GM23338 (cell line): ENCODE measurements at regions not wholly inside any gene's neighbourhood (a gene's known extent, or its start where the extent isn't known, plus 50 kb on each side); places are given as distances from the start of the nearest gene placed in this dataset.

Experiments
- ATAC-seq: fragments of 200-7000 bp; cut with Tn5 transposase; 3 replicates; pipeline ENCODE4 v1.9.1; 2020
- DNase-seq: peaks from one replicate; pipeline ENCODE4 v3.0.0-alpha.2; 2015; ENCODE audit warnings: low spot score
- H2AFZ ChIP-seq: fragments of 200-600 bp; sonication (generic); 2 replicates; pipeline ENCODE4 v1.8.0; 2016; ENCODE audit warnings: antibody characterized with exemption, mild to moderate bottlenecking, moderate library complexity
- H3F3A ChIP-seq: fragments of 200-600 bp; sonication (generic); replicated peaks from 2 replicates; pipeline ENCODE4 v1.8.0; 2017; ENCODE audit warnings: antibody characterized with exemption, mixed run types, low read depth
- H3K27ac ChIP-seq: fragments of 200-600 bp; sonication (generic); 2 replicates; pipeline ENCODE4 v1.6.1; 2016; ENCODE audit warnings: low read depth
- H3K27me3 ChIP-seq: fragments of 200-600 bp; sonication (generic); 2 replicates; pipeline ENCODE4 v1.8.0; 2016; ENCODE audit warnings: mild to moderate bottlenecking, mixed run types, moderate library complexity; ENCODE audit not compliant: insufficient read depth
- H3K36me3 ChIP-seq: fragments of 200-600 bp; sonication (generic); 2 replicates; pipeline ENCODE4 v1.8.0; 2016; ENCODE audit warnings: mild to moderate bottlenecking; ENCODE audit not compliant: insufficient read depth
- H3K4me1 ChIP-seq: fragments of 200-600 bp; sonication (generic); 2 replicates; pipeline ENCODE4 v1.8.0; 2016; ENCODE audit warnings: mild to moderate bottlenecking, moderate library complexity; ENCODE audit not compliant: insufficient read depth
- H3K4me2 ChIP-seq: fragments of 200-600 bp; sonication (generic); 2 replicates; pipeline ENCODE4 v1.7.1; 2017; ENCODE audit warnings: mixed run types
- H3K4me3 ChIP-seq: fragments of 200-600 bp; sonication (generic); 2 replicates; pipeline ENCODE4 v1.6.1; 2016; ENCODE audit warnings: mixed run types
- H3K79me2 ChIP-seq: fragments of 200-600 bp; sonication (generic); replicated peaks from 2 replicates; pipeline ENCODE4 v1.8.0; 2017; ENCODE audit warnings: mild to moderate bottlenecking; ENCODE audit not compliant: insufficient read depth
- H3K9me2 ChIP-seq: fragments of 200-600 bp; sonication (generic); 2 replicates; pipeline ENCODE4 v1.8.0; 2017; ENCODE audit not compliant: insufficient read depth
- H4K20me1 ChIP-seq: fragments of 200-600 bp; sonication (generic); replicated peaks from 2 replicates; pipeline ENCODE4 v1.8.0; 2017; ENCODE audit warnings: mild to moderate bottlenecking; ENCODE audit not compliant: insufficient read depth
- H3K27ac Mint-ChIP-seq: 2 replicates; pipeline ENCODE4 v1.8.0; 2020; ENCODE audit warnings: inconsistent platforms, mild to moderate bottlenecking, moderate library complexity, mixed read lengths
- H3K27me3 Mint-ChIP-seq: 3 replicates; pipeline ENCODE4 v1.8.0; 2022; ENCODE audit warnings: low read depth, mild to moderate bottlenecking, moderate library complexity, mixed read lengths, inconsistent platforms; ENCODE audit not compliant: insufficient read depth, poor library complexity
- H3K36me3 Mint-ChIP-seq: 3 replicates; pipeline ENCODE4 v1.8.0; 2021; ENCODE audit warnings: low read depth, mild to moderate bottlenecking, inconsistent platforms, moderate library complexity, mixed read lengths
- H3K4me1 Mint-ChIP-seq: 3 replicates; pipeline ENCODE4 v1.8.0; 2020; ENCODE audit warnings: mild to moderate bottlenecking, inconsistent platforms, mixed read lengths
- H3K4me3 Mint-ChIP-seq: 3 replicates; pipeline ENCODE4 v1.8.0; 2021; ENCODE audit warnings: moderate library complexity, mild to moderate bottlenecking, inconsistent platforms, mixed read lengths
- H3K9me3 Mint-ChIP-seq: 3 replicates; pipeline ENCODE4 v1.8.0; 2020; ENCODE audit warnings: moderate library complexity, mild to moderate bottlenecking, inconsistent platforms, mixed read lengths
- STAT1 ChIP-seq: IDR thresholded peaks from one replicate; pipeline ENCODE4 v1.6.1; 2016; ENCODE audit warnings: antibody characterized with exemption; ENCODE audit not compliant: unreplicated experiment
- ZNF114 ChIP-seq: fragments of 250-450 bp; sonication (Bioruptor Pico); IDR thresholded peaks from 2 replicates; pipeline ENCODE4 v1.5.0; 2020; ENCODE audit warnings: mild to moderate bottlenecking, moderate library complexity
- TF ChIP-seq, protein P1 (sequence below): fragments of 250-450 bp; sonication (Bioruptor Pico); IDR thresholded peaks from 2 replicates; pipeline ENCODE4 v1.5.0; 2020; ENCODE audit warnings: mild to moderate bottlenecking, moderate library complexity

DNA sequence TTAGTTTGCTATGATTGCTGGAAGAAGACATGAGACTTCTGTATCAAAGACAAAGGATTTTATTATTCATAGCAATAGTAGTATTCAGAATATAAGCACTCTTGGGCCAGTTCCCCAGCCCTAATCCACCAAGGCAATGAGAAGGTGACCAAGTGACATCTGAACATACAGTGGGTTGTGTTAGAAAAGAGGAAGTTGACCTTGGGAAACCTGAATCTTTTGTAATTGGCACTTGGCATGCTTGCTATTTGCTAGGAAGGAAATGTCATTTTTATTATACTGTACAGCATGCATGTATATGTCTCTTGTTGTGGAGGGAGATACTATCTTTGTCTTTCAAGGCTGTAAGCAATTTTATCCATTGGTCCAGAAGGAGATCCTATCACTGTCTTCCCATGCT lies 216.1 kb upstream of the FAT1 start:
- Histone ChIP-seq H3K4me3 (no peak overlapping the region), H3K27ac (no peak overlapping the region), H4K20me1 (no peaks in the 10 kb centered on the region), H3K36me3 (no peaks in the 10 kb centered on the region), H3K79me2 (no peaks in the 10 kb centered on the region), H3K9me2 (peaks cover 5% of the 10 kb centered on the region; the same call in 1 of the 2 replicates), H2AFZ (no peak overlapping the region), H3K4me2 (no peak overlapping the region), H3K27me3 (no peaks in the 10 kb centered on the region), H3K4me1 (0 out of 2 replicates have a peak, but pooled peaks cover 6% of the 10 kb centered on the region), H3F3A (no peaks in the 10 kb centered on the region)
- Mint-ChIP-seq H3K4me3 (no peak overlapping the region), H3K27me3 (no peaks in the 10 kb centered on the region), H3K9me3 (no peaks in the 10 kb centered on the region; the same call in 2 of the 3 replicates), H3K36me3 (no peaks in the 10 kb centered on the region), H3K4me1 (peaks cover 4% of the 10 kb centered on the region), H3K27ac (no peak overlapping the region)
- no peak for DNase-seq
- no peak for ATAC-seq
- TF ChIP-seq ZNF114 (CRISPR knock-in tag) = no peak

DNA sequence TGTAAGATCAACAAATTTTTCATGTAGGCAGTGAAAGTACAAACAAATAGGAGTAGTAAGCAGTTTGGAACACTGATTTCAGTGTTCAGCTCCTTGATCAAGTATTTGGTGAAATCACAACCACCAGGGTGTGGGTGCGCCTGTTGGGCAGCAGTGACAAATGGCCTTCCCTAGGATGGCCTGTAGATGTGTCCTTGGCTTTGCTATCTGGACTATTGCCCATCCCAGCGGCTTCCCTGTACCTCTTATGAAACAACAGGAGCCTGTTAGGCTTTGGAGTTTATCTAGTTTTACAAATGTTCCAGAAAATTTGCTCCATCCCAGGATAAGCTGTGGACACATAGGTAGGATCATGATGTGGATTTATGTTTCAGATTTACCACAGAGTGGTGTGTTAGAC lies 216.8 kb upstream of the FAT1 start:
- Histone ChIP-seq H3K27ac (no peak overlapping the region), H3K27me3 (no peaks in the 10 kb centered on the region), H3K4me3 (no peak overlapping the region), H3K9me2 (peaks cover 5% of the 10 kb centered on the region; the same call in 1 of the 2 replicates), H2AFZ (no peak overlapping the region), H3K36me3 (no peaks in the 10 kb centered on the region), H3K4me2 (no peak overlapping the region), H3K4me1 (0 out of 2 replicates have a peak, but pooled peaks cover 6% of the 10 kb centered on the region), H3K79me2 (no peaks in the 10 kb centered on the region), H4K20me1 (no peaks in the 10 kb centered on the region), H3F3A (no peaks in the 10 kb centered on the region)
- no peak overlapping the region for H3K4me3 Mint-ChIP-seq
- peaks cover 4% of the 10 kb centered on the region for H3K4me1 Mint-ChIP-seq
- no peak for ATAC-seq
- no peaks in the 10 kb centered on the region for H3K27me3 Mint-ChIP-seq
- TF ChIP-seq ZNF114 (CRISPR knock-in tag) (no peak), STAT1 (no peak)
- TF ChIP-seq, protein P1, sequence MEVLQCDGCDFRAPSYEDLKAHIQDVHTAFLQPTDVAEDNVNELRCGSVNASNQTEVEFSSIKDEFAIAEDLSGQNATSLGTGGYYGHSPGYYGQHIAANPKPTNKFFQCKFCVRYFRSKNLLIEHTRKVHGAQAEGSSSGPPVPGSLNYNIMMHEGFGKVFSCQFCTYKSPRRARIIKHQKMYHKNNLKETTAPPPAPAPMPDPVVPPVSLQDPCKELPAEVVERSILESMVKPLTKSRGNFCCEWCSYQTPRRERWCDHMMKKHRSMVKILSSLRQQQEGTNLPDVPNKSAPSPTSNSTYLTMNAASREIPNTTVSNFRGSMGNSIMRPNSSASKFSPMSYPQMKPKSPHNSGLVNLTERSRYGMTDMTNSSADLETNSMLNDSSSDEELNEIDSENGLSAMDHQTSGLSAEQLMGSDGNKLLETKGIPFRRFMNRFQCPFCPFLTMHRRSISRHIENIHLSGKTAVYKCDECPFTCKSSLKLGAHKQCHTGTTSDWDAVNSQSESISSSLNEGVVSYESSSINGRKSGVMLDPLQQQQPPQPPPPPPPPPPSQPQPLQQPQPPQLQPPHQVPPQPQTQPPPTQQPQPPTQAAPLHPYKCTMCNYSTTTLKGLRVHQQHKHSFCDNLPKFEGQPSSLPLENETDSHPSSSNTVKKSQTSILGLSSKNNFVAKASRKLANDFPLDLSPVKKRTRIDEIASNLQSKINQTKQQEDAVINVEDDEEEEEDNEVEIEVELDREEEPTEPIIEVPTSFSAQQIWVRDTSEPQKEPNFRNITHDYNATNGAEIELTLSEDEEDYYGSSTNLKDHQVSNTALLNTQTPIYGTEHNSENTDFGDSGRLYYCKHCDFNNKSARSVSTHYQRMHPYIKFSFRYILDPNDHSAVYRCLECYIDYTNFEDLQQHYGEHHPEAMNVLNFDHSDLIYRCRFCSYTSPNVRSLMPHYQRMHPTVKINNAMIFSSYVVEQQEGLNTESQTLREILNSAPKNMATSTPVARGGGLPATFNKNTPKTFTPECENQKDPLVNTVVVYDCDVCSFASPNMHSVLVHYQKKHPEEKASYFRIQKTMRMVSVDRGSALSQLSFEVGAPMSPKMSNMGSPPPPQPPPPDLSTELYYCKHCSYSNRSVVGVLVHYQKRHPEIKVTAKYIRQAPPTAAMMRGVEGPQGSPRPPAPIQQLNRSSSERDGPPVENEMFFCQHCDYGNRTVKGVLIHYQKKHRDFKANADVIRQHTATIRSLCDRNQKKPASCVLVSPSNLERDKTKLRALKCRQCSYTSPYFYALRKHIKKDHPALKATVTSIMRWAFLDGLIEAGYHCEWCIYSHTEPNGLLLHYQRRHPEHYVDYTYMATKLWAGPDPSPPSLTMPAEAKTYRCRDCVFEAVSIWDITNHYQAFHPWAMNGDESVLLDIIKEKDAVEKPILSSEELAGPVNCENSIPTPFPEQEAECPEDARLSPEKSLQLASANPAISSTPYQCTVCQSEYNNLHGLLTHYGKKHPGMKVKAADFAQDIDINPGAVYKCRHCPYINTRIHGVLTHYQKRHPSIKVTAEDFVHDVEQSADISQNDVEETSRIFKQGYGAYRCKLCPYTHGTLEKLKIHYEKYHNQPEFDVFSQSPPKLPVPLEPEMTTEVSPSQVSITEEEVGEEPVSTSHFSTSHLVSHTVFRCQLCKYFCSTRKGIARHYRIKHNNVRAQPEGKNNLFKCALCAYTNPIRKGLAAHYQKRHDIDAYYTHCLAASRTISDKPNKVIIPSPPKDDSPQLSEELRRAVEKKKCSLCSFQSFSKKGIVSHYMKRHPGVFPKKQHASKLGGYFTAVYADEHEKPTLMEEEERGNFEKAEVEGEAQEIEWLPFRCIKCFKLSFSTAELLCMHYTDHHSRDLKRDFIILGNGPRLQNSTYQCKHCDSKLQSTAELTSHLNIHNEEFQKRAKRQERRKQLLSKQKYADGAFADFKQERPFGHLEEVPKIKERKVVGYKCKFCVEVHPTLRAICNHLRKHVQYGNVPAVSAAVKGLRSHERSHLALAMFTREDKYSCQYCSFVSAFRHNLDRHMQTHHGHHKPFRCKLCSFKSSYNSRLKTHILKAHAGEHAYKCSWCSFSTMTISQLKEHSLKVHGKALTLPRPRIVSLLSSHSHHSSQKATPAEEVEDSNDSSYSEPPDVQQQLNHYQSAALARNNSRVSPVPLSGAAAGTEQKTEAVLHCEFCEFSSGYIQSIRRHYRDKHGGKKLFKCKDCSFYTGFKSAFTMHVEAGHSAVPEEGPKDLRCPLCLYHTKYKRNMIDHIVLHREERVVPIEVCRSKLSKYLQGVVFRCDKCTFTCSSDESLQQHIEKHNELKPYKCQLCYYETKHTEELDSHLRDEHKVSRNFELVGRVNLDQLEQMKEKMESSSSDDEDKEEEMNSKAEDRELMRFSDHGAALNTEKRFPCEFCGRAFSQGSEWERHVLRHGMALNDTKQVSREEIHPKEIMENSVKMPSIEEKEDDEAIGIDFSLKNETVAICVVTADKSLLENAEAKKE (CRISPR knock-in tag) = no peak
- H3K27ac Mint-ChIP-seq = no peak overlapping the region
- no peaks in the 10 kb centered on the region for H3K36me3 Mint-ChIP-seq
- no peak for DNase-seq
- H3K9me3 Mint-ChIP-seq = no peaks in the 10 kb centered on the region; the same call in 2 of the 3 replicates
